GM12872 (cell line): ENCODE measurements at regions not wholly inside any gene's neighbourhood (a gene's known extent, or its start where the extent isn't known, plus 50 kb on each side); places are given as distances from the start of the nearest gene placed in this dataset.

ENCODE experiments used
- CTCF ChIP-seq: IDR thresholded peaks from 3 replicates; pipeline ENCODE4 v1.5.1; 2011; ENCODE audit warnings: low read depth, mild to moderate bottlenecking, low read length, moderate library complexity; ENCODE audit not compliant: insufficient read depth

GRCh38 chr5:60143942-60144549, 250.5 kb upstream of the PDE4D start:
- no peak for TF ChIP-seq CTCF

- no peak for TF ChIP-seq CTCF
Observed at GRCh38 chr5:60141119-60141518, 247.6 kb upstream of the PDE4D start.

- no peak for TF ChIP-seq CTCF
Observed at GRCh38 chr5:60136841-60137240, 243.3 kb upstream of the PDE4D start.

GRCh38 chr5:60131504-60131903, 238.0 kb upstream of the PDE4D start:
- TF ChIP-seq CTCF, result no peak

GRCh38 chr5:60125636-60126035, 232.1 kb upstream of the PDE4D start:
- TF ChIP-seq CTCF, result no peak

GRCh38 chr5:60102961-60103693, 209.6 kb upstream of the PDE4D start:
- no peak for TF ChIP-seq CTCF

GRCh38 chr5:60101573-60101972, 208.0 kb upstream of the PDE4D start:
- TF ChIP-seq CTCF, result no peak
